PC-9 (cell line): ENCODE measurements at regions not wholly inside any gene's neighbourhood (a gene's known extent, or its start where the extent isn't known, plus 50 kb on each side); places are given as distances from the start of the nearest gene placed in this dataset.

Source experiments
- CTCF ChIP-seq: fragments of 200-600 bp; sonication (generic); conservative IDR thresholded peaks from 2 replicates; pipeline ENCODE4 v1.6.1; 2017; ENCODE audit warnings: mixed run types, antibody characterized with exemption, mild to moderate bottlenecking, moderate library complexity
- EZH2 ChIP-seq: fragments of 200-600 bp; sonication (generic); IDR thresholded peaks from 2 replicates; pipeline ENCODE4 v1.8.0; 2017; ENCODE audit warnings: antibody characterized with exemption, low read depth

GRCh38 chr15:81480645-81481053 lies 106.6 kb upstream of the TMC3 start:
- TF ChIP-seq CTCF: peak; percentile 92
- TF ChIP-seq EZH2: no peak
